HAP-1 (cell line): ENCODE measurements at regions not wholly inside any gene's neighbourhood (a gene's known extent, or its start where the extent isn't known, plus 50 kb on each side); places are given as distances from the start of the nearest gene placed in this dataset.

Experiments used
- DNase-seq, 2 experiments: peaks; one replicate each; pipeline ENCODE4 v3.0.0-alpha.2; 2016 to 2020; ENCODE audit warnings: low spot score in 2 of 2
- H3K27me3 ChIP-seq: fragments of 250-450 bp; sonication (Bioruptor Pico); 2 replicates; pipeline ENCODE4 v1.5.1; 2020; ENCODE audit warnings: low read depth, mild to moderate bottlenecking, moderate library complexity
- H3K36me3 ChIP-seq: fragments of 250-450 bp; sonication (Bioruptor Pico); replicated peaks from 2 replicates; pipeline ENCODE4 v1.5.1; 2020; ENCODE audit warnings: mild to moderate bottlenecking
- H3K4me1 ChIP-seq: fragments of 250-450 bp; sonication (Bioruptor Pico); 2 replicates; pipeline ENCODE4 v1.5.1; 2020; ENCODE audit warnings: mild to moderate bottlenecking
- H3K4me3 ChIP-seq: fragments of 250-450 bp; sonication (Bioruptor Pico); 2 replicates; pipeline ENCODE4 v1.5.1; 2020; ENCODE audit warnings: mild to moderate bottlenecking, moderate library complexity
- H3K9me3 ChIP-seq: fragments of 250-450 bp; sonication (Bioruptor Pico); 2 replicates; pipeline ENCODE4 v1.5.1; 2020; ENCODE audit warnings: mild to moderate bottlenecking, moderate library complexity
- in situ Hi-C: fragments of 300-500 bp; cut with MboI; formaldehyde crosslinking; loops from 3 replicates; pipeline ENCODE4 v1.14.3; 2020; ENCODE audit warnings: low sequenced_read_pairs, inconsistent platforms, mixed read lengths

DNA sequence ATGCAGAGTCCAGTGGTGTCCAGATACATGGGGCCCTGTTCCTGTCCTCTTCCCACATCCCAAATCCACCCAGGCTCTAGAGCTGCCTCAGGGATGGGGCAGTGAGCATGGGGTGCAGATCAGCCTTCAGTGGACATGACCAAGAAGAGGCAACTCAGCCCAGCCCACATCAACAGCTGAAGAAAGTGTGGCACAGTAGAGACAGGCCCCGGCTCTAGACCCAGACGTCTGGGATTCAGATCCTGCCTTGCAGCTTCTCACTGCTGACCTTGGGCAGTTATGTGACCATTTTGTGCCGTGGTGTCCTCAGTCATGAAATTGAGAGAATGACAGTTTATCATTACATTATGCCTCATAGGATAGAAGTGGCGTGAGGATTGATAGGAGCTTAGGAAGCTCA lies 54.6 kb upstream of the CST7 start:
- DNase-seq: no peak
- in situ Hi-C loops: no loop called here
- Histone ChIP-seq H3K9me3 (no peaks in the 10 kb centered on the region), H3K36me3 (no peaks in the 10 kb centered on the region), H3K27me3 (no peaks in the 10 kb centered on the region), H3K4me1 (no peaks in the 10 kb centered on the region), H3K4me3 (no peak overlapping the region)

DNA sequence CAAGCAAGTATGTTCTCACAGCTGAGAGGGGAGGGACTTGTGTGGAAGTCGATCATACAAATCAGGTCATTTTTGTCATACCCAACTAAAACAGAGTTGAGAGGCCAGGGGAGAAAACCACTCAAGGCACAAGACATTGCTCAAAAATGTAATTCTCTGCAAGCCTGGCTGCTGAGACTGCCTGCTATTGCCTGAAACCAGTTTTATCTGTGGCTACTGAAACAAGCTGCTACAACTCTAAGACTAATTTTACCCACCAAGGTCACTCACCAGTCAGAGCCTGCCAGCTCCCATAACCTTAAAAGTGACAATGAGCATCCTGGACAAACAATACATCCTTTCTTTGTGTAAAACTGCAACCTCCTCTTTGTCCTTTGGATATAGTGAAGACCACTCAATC lies 54.1 kb upstream of the CST7 start:
- Histone ChIP-seq H3K4me3 (no peak overlapping the region), H3K4me1 (no peaks in the 10 kb centered on the region), H3K27me3 (no peaks in the 10 kb centered on the region), H3K36me3 (no peaks in the 10 kb centered on the region), H3K9me3 (no peaks in the 10 kb centered on the region)
- in situ Hi-C loops: no loop called here
- no peak for DNase-seq

DNA sequence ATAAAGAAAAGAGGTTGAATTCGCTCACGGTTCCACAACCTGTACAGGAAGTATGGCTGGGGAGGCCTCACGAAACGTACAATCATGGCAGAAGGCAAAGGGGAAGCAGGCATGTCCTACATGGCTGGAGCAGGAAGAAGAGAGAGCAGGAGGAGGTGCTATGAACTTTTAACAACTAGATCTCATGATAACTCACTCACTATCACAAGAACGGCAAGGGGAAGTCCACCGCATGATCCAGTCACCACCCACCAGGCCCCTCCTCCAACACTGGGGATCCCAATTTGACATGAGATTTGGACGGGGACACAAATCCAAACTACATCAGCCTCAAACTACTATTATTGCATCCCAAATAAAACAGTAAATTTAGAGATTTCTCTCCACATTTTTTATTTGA lies 53.6 kb upstream of the CST7 start:
- H3K27me3 ChIP-seq: no peaks in the 10 kb centered on the region
- DNase-seq: no peak
- H3K4me3 ChIP-seq: no peak overlapping the region
- in situ Hi-C loops: no loop called here
- H3K9me3 ChIP-seq: no peaks in the 10 kb centered on the region
- H3K4me1 ChIP-seq: no peaks in the 10 kb centered on the region
- no peaks in the 10 kb centered on the region for H3K36me3 ChIP-seq

DNA sequence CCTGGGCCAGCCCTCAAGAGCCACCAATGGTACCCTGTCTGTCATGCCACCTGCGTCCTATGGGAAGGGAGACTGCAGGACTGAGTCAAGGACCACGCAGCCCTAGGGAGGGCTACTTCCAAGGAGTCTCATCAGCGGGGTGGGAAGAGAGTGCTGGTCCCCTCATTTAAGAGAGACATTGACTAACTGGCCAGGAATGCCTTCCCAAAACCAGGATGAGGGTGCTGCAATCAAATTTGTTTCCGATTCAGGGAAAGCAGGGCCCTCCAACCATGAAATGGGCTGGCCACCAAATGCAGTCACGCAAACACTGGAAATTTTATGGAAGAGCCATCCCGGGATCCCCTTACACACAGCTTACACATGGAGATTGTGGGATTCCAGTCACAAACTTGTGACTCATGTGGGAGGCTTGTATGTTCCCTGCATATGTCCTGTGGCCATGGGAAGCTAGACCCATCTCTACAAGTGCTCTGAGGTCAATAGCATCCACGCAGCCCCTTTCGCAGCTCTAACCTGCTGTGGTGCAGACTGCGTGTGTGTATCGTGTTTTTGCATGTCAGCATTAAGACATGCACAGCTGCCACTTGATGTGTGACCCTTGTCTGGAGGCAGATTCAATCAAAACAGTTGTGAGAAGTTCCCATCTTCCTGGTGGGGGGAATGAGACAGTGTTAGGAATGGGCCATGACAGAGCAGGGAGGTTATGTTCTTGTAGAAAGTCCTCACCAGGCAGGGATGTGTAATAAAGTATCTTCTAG lies 53.0 kb upstream of the CST7 start:
- Histone ChIP-seq H3K27me3 (no peaks in the 10 kb centered on the region), H3K9me3 (no peaks in the 10 kb centered on the region), H3K4me3 (no peak overlapping the region), H3K36me3 (no peaks in the 10 kb centered on the region), H3K4me1 (no peaks in the 10 kb centered on the region)
- DNase-seq: no peak
- in situ Hi-C loops: no loop called here

DNA sequence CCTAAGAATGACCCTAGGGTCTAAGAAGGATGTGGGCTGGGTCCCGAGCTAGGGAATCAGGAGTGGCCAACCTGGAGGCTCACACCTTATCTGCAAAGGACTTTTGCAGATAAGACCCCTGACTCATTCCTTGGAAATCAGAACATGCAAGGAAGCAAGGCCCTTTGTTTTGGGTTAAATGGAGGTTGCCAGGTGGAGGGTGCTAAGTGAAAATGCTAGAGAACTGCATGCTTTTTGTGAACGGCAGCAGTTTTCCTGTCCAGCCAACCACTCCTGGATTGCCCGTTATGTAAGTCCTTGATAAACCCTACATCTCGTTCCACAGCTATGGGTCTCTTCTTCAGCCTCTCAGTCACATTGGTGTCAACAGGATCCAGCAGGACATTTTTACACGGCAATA lies 52.1 kb upstream of the CST7 start:
- Histone ChIP-seq H3K9me3 (no peaks in the 10 kb centered on the region), H3K4me3 (no peak overlapping the region), H3K36me3 (no peaks in the 10 kb centered on the region), H3K27me3 (no peaks in the 10 kb centered on the region), H3K4me1 (no peaks in the 10 kb centered on the region)
- no peak for DNase-seq
- in situ Hi-C loops: no loop called here

DNA sequence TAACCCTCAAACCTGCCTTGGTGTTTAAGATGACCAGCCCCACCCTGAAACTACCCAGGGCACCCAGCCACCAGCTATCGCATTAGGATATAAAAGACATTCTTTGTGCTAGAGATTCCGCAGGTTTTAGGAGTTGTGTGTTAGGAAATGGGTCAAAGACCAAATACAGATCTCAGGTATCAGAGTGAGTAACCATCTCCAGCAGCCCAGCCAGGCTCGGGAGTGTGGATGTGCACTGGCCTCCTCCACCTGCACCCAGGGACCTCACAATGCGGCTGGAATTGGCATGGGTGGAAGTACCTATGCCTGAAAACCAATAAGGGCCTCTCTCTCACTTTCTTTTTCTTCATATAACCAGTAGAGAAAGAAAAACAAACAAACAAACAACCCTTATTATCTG lies 51.1 kb upstream of the CST7 start:
- H3K4me1 ChIP-seq: no peaks in the 10 kb centered on the region
- H3K27me3 ChIP-seq: no peaks in the 10 kb centered on the region
- no peaks in the 10 kb centered on the region for H3K9me3 ChIP-seq
- in situ Hi-C loops: no loop called here
- no peak overlapping the region for H3K4me3 ChIP-seq
- H3K36me3 ChIP-seq: no peaks in the 10 kb centered on the region
- DNase-seq: no peak

DNA sequence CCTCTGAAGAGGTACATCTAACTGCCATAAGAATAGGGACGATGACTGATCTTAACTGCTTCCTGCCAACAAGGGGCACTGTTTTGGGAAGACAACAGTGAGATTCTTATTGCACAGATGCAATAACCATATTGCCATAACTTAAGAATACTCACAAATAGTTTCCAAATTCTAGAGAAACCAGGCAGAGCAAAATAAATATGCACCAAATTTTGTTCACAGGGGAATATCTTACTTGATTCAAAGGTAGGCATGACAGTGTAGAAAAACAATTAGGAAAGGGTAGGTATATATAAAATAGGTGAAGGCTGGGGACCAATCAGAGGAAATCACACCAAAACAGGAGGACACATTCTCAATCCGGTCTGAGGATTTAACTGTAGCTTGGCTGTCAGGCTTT lies 49.9 kb upstream of the CST7 start:
- no peaks in the 10 kb centered on the region for H3K36me3 ChIP-seq
- H3K4me3 ChIP-seq: no peak overlapping the region
- H3K9me3 ChIP-seq: no peaks in the 10 kb centered on the region
- H3K27me3 ChIP-seq: no peaks in the 10 kb centered on the region
- no peaks in the 10 kb centered on the region for H3K4me1 ChIP-seq
- in situ Hi-C loops: no loop called here
- no peak for DNase-seq
